SU-DHL-6 (cell line): ENCODE measurements at regions not wholly inside any gene's neighbourhood (a gene's known extent, or its start where the extent isn't known, plus 50 kb on each side); places are given as distances from the start of the nearest gene placed in this dataset.

Experiments
- H2AFZ ChIP-seq: fragments of 200-600 bp; sonication (generic); 2 replicates; pipeline ENCODE4 v1.6.1; 2014; ENCODE audit warnings: low read depth, mild to moderate bottlenecking, moderate library complexity, mixed read lengths, antibody characterized with exemption, low read length; ENCODE audit not compliant: severe bottlenecking
- H3F3A ChIP-seq: fragments of 200-600 bp; shearing (Covaris generic); 2 replicates; pipeline ENCODE4 v1.6.0; 2016; ENCODE audit warnings: antibody characterized with exemption, mild to moderate bottlenecking; ENCODE audit not compliant: insufficient read depth
- H3K27ac ChIP-seq: fragments of 200-600 bp; sonication (generic); 2 replicates; pipeline ENCODE4 v1.5.1; 2016; ENCODE audit warnings: low read depth, mild to moderate bottlenecking, low read length, moderate library complexity, mixed read lengths
- H3K27me3 ChIP-seq: fragments of 200-600 bp; sonication (generic), shearing (Covaris generic); 2 replicates; pipeline ENCODE4 v1.6.0; 2014; ENCODE audit warnings: mild to moderate bottlenecking, low read length
- H3K36me3 ChIP-seq: fragments of 200-600 bp; sonication (generic); 2 replicates; pipeline ENCODE4 v1.6.1; 2014; ENCODE audit warnings: mild to moderate bottlenecking, low read length, mixed read lengths
- H3K4me2 ChIP-seq: fragments of 300-600, 200-600 bp; shearing (Covaris generic), sonication (generic); 2 replicates; pipeline ENCODE4 v1.6.0; 2014; ENCODE audit warnings: low read length, low read depth, mild to moderate bottlenecking; ENCODE audit not compliant: poor library complexity, severe bottlenecking
- H3K4me3 ChIP-seq: fragments of 200-600 bp; sonication (generic); 2 replicates; pipeline ENCODE4 v1.5.1; 2014; ENCODE audit warnings: antibody characterized with exemption, low read length, mild to moderate bottlenecking, mixed read lengths; ENCODE audit not compliant: insufficient read depth, poor library complexity, severe bottlenecking
- H3K79me2 ChIP-seq: fragments of 200-600 bp; sonication (generic); 2 replicates; pipeline ENCODE4 v1.6.1; 2014; ENCODE audit warnings: mild to moderate bottlenecking, low read length, moderate library complexity; ENCODE audit not compliant: insufficient read depth
- H3K9ac ChIP-seq: fragments of 200-600 bp; sonication (generic); 2 replicates; pipeline ENCODE4 v1.7.0; 2014; ENCODE audit warnings: mild to moderate bottlenecking, low read length
- H3K9me2 ChIP-seq: fragments of 200-600 bp; sonication (generic); replicated peaks from 2 replicates; pipeline ENCODE4 v1.6.1; 2014; ENCODE audit warnings: low read length; ENCODE audit not compliant: insufficient read depth
- H3K9me3 ChIP-seq: fragments of 200-600 bp; sonication (generic); 2 replicates; pipeline ENCODE4 v1.6.1; 2014; ENCODE audit warnings: low read length, mixed read lengths; ENCODE audit not compliant: insufficient read depth
- H4K20me1 ChIP-seq: fragments of 200-600 bp; sonication (generic); 2 replicates; pipeline ENCODE4 v1.6.1; 2014; ENCODE audit warnings: low read depth, mild to moderate bottlenecking, antibody characterized with exemption, low read length, moderate library complexity, mixed read lengths
- CTCF ChIP-seq: fragments of 200-600 bp; sonication (generic); IDR thresholded peaks from one replicate; pipeline ENCODE4 v1.5.1; 2017; ENCODE audit warnings: antibody characterized with exemption, mild to moderate bottlenecking, low read length, moderate library complexity; ENCODE audit not compliant: insufficient read depth, poor library complexity, severe bottlenecking
- EZH2phosphoT487 ChIP-seq: fragments of 200-600 bp; sonication (generic), shearing (Covaris generic); conservative IDR thresholded peaks from 2 replicates; pipeline ENCODE4 v1.6.1; 2018; ENCODE audit warnings: mild to moderate bottlenecking, antibody characterized with exemption, low read length, moderate library complexity, mixed read lengths

DNA sequence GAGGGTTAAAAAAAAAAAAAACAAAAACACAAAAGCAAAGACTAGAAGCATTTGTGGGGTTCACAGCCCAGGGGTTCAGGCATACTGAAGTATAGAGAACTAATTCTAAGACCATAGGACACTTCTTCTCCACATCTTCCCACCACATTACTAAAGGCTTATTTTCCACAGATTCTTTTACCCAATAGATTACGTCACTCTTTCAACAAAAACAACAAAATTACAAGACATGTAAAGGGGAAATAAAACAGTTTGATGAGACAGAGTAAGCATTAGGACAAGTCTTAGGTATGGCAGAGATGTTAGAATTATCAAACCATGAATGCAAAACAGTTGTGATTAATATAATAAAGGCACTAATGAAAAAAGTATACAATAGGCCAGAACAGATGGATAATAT, 2013.7 kb downstream of the MRPL39 start:
- Histone ChIP-seq H3K27ac (no peak overlapping the region), H3K36me3 (no peaks in the 10 kb centered on the region), H3K27me3 (no peaks in the 10 kb centered on the region), H3K4me3 (no peak overlapping the region), H3K9ac (no peak overlapping the region), H3K9me2 (no peaks in the 10 kb centered on the region), H3F3A (no peaks in the 10 kb centered on the region), H3K79me2 (no peaks in the 10 kb centered on the region), H3K4me2 (no peak overlapping the region), H4K20me1 (no peaks in the 10 kb centered on the region), H2AFZ (no peak overlapping the region), H3K9me3 (no peaks in the 10 kb centered on the region)
- TF ChIP-seq EZH2phosphoT487 (no peak), CTCF (no peak)

DNA sequence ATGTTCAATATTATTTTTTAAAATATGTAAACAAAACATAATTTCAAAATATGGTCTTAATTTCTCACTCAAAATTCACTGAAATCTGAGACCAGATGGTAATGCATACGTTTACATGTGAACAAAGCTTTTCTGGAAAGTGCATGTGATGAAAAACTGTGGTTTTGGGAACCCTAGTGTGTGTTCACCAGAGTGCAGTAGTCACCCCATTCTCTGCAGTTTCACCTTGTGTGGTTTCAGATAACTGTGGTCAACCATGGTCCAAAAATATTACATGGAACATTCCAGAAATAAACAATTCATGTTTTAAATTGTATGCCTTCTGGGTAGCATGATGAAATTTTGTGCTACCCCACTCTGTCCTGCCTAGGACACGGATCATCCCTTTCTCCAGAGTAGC, 2021.9 kb downstream of the MRPL39 start:
- H3K9ac ChIP-seq, result no peak overlapping the region
- no peaks in the 10 kb centered on the region for H3K9me2 ChIP-seq
- H3K9me3 ChIP-seq, result no peaks in the 10 kb centered on the region
- no peak overlapping the region for H3K4me2 ChIP-seq
- no peak overlapping the region for H3K4me3 ChIP-seq
- H2AFZ ChIP-seq, result no peak overlapping the region
- no peak overlapping the region for H3K27ac ChIP-seq
- H3K79me2 ChIP-seq, result no peaks in the 10 kb centered on the region
- no peaks in the 10 kb centered on the region for H3F3A ChIP-seq
- no peaks in the 10 kb centered on the region for H3K27me3 ChIP-seq
- H3K36me3 ChIP-seq, result no peaks in the 10 kb centered on the region
- TF ChIP-seq CTCF (no peak), EZH2phosphoT487 (no peak)
- H4K20me1 ChIP-seq, result no peaks in the 10 kb centered on the region

DNA sequence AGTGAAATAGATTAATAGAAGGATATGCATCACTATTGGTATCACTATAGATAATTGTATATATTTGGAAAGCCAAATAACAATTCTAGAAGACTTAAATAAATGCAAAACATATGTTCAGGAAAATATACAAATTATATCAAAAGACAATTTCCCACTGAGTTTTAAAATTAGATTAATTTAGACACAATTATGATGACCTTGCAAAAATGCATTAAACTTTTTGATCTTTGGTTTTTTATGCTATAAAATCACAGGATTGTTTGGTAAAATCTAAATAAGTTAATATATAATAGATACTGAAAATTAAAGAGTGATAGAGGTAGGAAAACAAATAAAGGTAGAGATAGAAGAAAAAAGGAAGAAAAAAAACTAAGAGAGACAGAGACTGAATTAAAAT, 2027.7 kb downstream of the MRPL39 start:
- no peak overlapping the region for H3K4me3 ChIP-seq
- H2AFZ ChIP-seq, result peak overlapping the region; percentile 29
- H3K9ac ChIP-seq, result no peak overlapping the region
- no peak overlapping the region for H3K27ac ChIP-seq
- H3K9me2 ChIP-seq, result no peaks in the 10 kb centered on the region
- no peaks in the 10 kb centered on the region for H3K36me3 ChIP-seq
- no peak overlapping the region for H3K4me2 ChIP-seq
- TF ChIP-seq CTCF, result no peak
- TF ChIP-seq EZH2phosphoT487, result no peak
- no peaks in the 10 kb centered on the region for H4K20me1 ChIP-seq
- no peaks in the 10 kb centered on the region for H3F3A ChIP-seq
- H3K79me2 ChIP-seq, result no peaks in the 10 kb centered on the region
- no peaks in the 10 kb centered on the region for H3K27me3 ChIP-seq
- H3K9me3 ChIP-seq, result no peaks in the 10 kb centered on the region

DNA sequence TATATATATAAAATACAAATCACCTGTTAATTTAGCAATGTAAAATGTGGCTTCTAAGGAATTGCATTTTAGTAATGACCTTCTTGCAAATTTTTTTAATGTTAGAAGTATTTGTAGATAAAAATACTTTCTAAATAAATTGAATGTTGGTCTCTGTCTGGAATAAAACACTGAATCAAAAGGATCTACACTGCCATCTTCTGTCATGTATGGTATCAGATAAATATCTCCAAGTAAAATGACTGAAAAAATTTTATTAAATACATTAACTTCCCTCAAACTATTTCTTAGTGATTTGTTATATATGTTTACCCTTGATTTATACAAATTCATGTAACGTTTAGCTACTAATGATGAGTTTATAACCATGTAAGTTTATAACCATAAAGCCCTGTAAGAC, 2029.3 kb downstream of the MRPL39 start:
- Histone ChIP-seq H2AFZ (no peak overlapping the region), H3K9ac (no peak overlapping the region), H3K9me2 (no peaks in the 10 kb centered on the region), H3K27ac (no peak overlapping the region), H3F3A (no peaks in the 10 kb centered on the region), H3K4me3 (no peak overlapping the region), H3K79me2 (no peaks in the 10 kb centered on the region), H3K9me3 (no peaks in the 10 kb centered on the region), H3K36me3 (no peaks in the 10 kb centered on the region), H4K20me1 (no peaks in the 10 kb centered on the region), H3K4me2 (no peak overlapping the region), H3K27me3 (no peaks in the 10 kb centered on the region)
- TF ChIP-seq EZH2phosphoT487 (no peak), CTCF (no peak)
